ENCODE measurements at regions not wholly inside any gene's neighbourhood (a gene's known extent, or its start where the extent isn't known, plus 50 kb on each side); places are given as distances from the start of the nearest gene placed in this dataset.

GRCh38 chr5:163730206-163730756 lies 224.9 kb downstream of the MAT2B start:
- no peaks in the 10 kb centered on the region for H3K4me1 ChIP-seq (ENCODE audit: control insufficient read depth, extremely low read depth, insufficient read depth, low read length)
- H3K9me1 ChIP-seq (ENCODE audit: control insufficient read depth, extremely low read depth, insufficient read depth, low read length): no peaks in the 10 kb centered on the region
- no peaks in the 10 kb centered on the region for H3K27me3 ChIP-seq (ENCODE audit: control insufficient read depth, extremely low read depth, insufficient read depth, low read length)
- H3K9me3 ChIP-seq (ENCODE audit: control insufficient read depth, low read depth, low read length): no peaks in the 10 kb centered on the region
- H3K4me3 ChIP-seq (ENCODE audit: control insufficient read depth in 2 of 3, extremely low read depth in 1 of 3, insufficient read depth in 2 of 3, low read depth in 1 of 3, low read length in 3 of 3): no peak overlapping the region
- H2AFZ ChIP-seq (ENCODE audit: control insufficient read depth, low read length): peak overlapping the region; percentile 5
- H3K79me2 ChIP-seq (ENCODE audit: control insufficient read depth, insufficient read depth, low read length): no peaks in the 10 kb centered on the region
- FAIRE-seq (no peak), DNase-seq (ENCODE audit: low read depth, low spot score) (no peak)
- TF ChIP-seq EZH2 (IDR thresholded peaks at IDR 0.05; ENCODE audit: low read length) (no peak), CTCF (optimal IDR thresholded peaks at IDR 0.05 in 1 of 3, IDR thresholded peaks at IDR 0.05 in 1 of 3, conservative IDR thresholded peaks at IDR 0.05 in 1 of 3; ENCODE audit: extremely low read depth in 1 of 3, insufficient read depth in 2 of 3, low read length in 3 of 3) (no peak)
- H3K4me2 ChIP-seq (ENCODE audit: control insufficient read depth, extremely low read depth, insufficient read depth, low read depth, low read length): no peak overlapping the region
- dilution Hi-C loops (cut with MboI; ENCODE audit: extremely low pct_ligation_motif_present, low sequenced_read_pairs): no loop called here
- no peaks in the 10 kb centered on the region for H4K20me1 ChIP-seq (ENCODE audit: control insufficient read depth, extremely low read depth, insufficient read depth, low read length)
- H3K9ac ChIP-seq (ENCODE audit: control insufficient read depth, extremely low read depth, insufficient read depth, low read length): no peak overlapping the region
- no peak overlapping the region for H3K27ac ChIP-seq (ENCODE audit: control insufficient read depth, insufficient read depth, low read length)
- H3K36me3 ChIP-seq (ENCODE audit: control insufficient read depth in 2 of 2, extremely low read depth in 1 of 2, insufficient read depth in 2 of 2, low read length in 2 of 2): no peaks in the 10 kb centered on the region

- Histone ChIP-seq H3K27me3 (ENCODE audit: control insufficient read depth, extremely low read depth, insufficient read depth, low read length) (no peaks in the 10 kb centered on the region), H3K9ac (ENCODE audit: control insufficient read depth, extremely low read depth, insufficient read depth, low read length) (no peak overlapping the region), H3K36me3 (ENCODE audit: control insufficient read depth in 2 of 2, extremely low read depth in 1 of 2, insufficient read depth in 2 of 2, low read length in 2 of 2) (no peaks in the 10 kb centered on the region), H3K27ac (ENCODE audit: control insufficient read depth, insufficient read depth, low read length) (no peak overlapping the region), H2AFZ (ENCODE audit: control insufficient read depth, low read length) (no peak overlapping the region), H3K79me2 (ENCODE audit: control insufficient read depth, insufficient read depth, low read length) (no peaks in the 10 kb centered on the region), H3K9me1 (ENCODE audit: control insufficient read depth, extremely low read depth, insufficient read depth, low read length) (no peaks in the 10 kb centered on the region), H3K4me2 (ENCODE audit: control insufficient read depth, extremely low read depth, insufficient read depth, low read depth, low read length) (no peak overlapping the region), H3K4me1 (ENCODE audit: control insufficient read depth, extremely low read depth, insufficient read depth, low read length) (no peaks in the 10 kb centered on the region), H3K9me3 (ENCODE audit: control insufficient read depth, low read depth, low read length) (no peaks in the 10 kb centered on the region), H4K20me1 (ENCODE audit: control insufficient read depth, extremely low read depth, insufficient read depth, low read length) (no peaks in the 10 kb centered on the region), H3K4me3 (ENCODE audit: control insufficient read depth in 2 of 3, extremely low read depth in 1 of 3, insufficient read depth in 2 of 3, low read depth in 1 of 3, low read length in 3 of 3) (no peak overlapping the region)
- no peak for TF ChIP-seq CTCF (optimal IDR thresholded peaks at IDR 0.05 in 1 of 3, IDR thresholded peaks at IDR 0.05 in 1 of 3, conservative IDR thresholded peaks at IDR 0.05 in 1 of 3; ENCODE audit: extremely low read depth in 1 of 3, insufficient read depth in 2 of 3, low read length in 3 of 3)
- TF ChIP-seq EZH2 (IDR thresholded peaks at IDR 0.05; ENCODE audit: low read length): no peak
- FAIRE-seq (no peak), DNase-seq (ENCODE audit: low read depth, low spot score) (no peak)
- dilution Hi-C loops (cut with MboI; ENCODE audit: extremely low pct_ligation_motif_present, low sequenced_read_pairs): no loop called here
Observed at GRCh38 chr5:163731256-163731655, 225.8 kb downstream of the MAT2B start.

All from keratinocyte (primary cell).